NCI-H1930 (cell line): ENCODE measurements at regions not wholly inside any gene's neighbourhood (a gene's known extent, or its start where the extent isn't known, plus 50 kb on each side); places are given as distances from the start of the nearest gene placed in this dataset.
"Not testable (repeated sequence)": the region's sequence is repeated elsewhere in the genome, so short reads cannot be mapped to it uniquely, and the experiment has no call there.

Experiments
- DNase-seq, 2 experiments: peaks; one replicate each; lab custom pipeline; 2025; lab: John Stamatoyannopoulos, UW

- not testable (repeated sequence) for DNase-seq
These were observed 50.5 kb upstream of the MED13L start for GRCh38 chr12:116327992-116328391.

DNA sequence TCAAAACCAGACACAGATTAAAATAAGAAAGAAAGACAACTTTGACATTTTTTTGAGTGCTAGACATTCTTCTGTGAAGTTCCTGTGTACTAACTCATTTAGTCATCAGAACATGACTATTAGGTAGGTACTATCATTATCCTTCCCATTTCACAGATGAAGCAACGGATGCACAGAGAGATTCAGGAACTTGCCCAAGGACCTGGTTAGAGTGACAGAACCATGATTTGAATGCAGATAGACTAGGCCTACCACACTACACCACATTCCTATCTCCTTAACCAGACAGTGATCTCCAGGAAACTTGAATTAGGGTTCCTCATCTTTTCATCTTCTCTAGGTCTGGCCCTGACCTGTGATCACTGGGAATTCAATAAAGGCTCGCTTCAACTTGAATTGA lies 54.4 kb upstream of the MED13L start:
- no peak for DNase-seq

DNA sequence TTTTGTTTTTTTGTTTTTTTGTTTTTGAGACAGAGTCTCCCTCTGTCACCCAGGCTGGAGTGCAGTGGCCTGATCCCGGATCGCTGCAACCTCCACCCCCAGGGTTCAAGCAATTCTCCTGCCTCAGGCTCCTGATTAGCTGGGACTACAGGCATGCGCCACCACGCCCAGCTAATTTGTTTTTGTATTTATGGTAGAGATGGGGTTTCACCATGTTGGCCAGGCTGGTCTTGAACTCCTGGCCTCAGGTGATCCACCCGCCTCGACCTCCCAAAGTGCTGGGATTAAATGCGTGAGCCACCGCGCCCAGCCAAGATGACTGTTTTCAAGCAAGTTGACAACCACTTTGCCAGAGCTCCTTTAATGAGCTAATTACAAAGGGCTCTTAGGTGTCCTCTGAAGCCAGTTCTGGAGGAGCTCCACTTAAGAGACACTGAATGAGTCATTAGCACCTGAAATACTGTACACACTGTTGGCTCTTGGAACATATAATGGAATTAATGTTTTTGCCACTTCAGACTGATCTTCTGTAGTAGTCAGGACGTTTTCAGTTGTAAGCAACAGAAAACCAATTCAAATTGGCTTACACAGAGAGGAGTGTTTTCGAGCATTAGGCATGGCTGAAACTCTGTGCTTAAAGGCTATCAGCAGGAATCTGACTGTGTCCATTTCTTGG lies 55.4 kb upstream of the MED13L start:
- DNase-seq, result no peak

DNA sequence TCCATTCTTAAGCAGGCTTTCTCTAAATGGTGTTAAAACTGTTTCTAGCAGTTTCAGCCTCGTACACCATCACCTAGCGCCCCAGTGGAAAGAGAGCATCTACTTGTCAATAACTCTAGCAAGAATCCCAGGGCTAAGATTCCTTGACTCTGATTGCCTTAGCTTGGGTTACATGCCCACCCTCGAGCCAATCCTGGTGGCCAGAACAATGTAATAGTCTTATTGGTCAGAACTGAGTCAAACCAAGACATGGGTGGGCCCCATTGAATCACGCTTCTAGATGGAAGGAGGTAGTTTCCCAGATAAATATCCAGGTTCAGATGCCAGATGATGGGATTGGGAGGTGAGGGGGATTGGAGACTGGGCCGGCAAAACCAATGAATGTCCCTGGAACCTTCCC lies 55.9 kb upstream of the MED13L start:
- no peak for DNase-seq

DNA sequence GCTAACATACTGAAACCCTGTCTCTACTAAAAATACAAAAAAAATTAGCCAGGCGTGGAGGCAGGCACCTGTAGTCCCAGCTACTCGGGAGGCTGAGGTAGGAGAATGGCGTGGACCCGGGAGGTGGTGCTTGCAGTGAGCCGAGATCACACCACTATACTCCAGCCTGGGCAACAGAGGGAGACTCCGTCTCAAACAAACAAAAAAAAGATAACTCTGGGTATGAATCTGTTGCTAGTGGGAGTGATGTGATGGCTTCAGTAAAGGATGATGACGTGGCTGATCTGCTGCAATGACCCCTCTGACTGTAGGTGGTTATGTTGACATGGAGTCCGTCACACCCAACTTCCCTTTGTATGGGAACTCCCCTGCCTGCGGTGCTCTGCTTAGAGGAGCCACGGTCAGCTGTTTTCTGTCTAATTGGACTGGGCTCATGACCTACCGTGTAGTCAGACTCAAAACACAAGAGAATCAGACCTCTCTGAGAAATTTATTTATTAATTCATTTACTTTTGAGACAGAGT lies 59.1 kb upstream of the MED13L start:
- DNase-seq, result no peak

DNA sequence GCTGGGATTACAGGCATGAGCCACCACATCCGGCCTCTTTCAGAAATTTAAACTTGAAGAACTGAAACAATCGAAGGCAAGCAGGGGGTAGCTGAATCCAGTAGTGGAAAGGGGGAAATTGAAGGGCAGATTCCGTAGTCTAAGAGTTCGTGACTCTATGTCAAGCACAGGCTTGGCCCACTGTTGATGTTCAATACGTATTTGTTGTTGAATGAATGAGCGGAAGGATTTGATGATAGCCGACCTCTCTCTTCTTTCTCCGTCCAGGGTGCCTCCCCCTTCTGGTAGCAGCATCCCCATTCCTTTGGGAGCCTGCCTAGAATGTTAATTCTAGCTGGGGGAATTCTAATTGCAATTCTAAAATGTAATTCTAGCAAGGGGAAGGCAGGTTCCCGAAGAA lies 59.8 kb upstream of the MED13L start:
- no peak for DNase-seq

- DNase-seq, result no peak
These were observed 60.8 kb upstream of the MED13L start for GRCh38 chr12:116338064-116338846.

DNA sequence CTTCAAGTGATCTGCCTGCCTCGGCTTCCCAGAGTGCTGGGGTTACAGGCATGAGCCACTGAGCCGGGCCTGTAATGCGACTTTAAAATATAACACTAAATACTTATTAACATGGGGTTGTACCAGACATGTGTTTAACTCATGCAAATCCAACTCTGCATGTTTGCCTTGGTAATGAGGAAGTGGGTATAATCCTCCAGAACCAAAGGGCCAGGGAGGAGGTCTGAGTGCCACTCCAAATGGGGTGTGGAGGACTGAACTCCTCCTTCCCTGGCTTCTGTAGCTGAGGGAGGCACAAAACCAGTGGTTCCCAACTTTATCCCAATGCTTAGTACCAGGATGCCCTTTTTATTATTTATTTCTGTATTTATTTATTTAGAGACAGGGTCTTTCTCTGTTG lies 61.6 kb upstream of the MED13L start:
- DNase-seq, result no peak

- no peak for DNase-seq
These were observed 62.4 kb upstream of the MED13L start for GRCh38 chr12:116339800-116340371.

DNA sequence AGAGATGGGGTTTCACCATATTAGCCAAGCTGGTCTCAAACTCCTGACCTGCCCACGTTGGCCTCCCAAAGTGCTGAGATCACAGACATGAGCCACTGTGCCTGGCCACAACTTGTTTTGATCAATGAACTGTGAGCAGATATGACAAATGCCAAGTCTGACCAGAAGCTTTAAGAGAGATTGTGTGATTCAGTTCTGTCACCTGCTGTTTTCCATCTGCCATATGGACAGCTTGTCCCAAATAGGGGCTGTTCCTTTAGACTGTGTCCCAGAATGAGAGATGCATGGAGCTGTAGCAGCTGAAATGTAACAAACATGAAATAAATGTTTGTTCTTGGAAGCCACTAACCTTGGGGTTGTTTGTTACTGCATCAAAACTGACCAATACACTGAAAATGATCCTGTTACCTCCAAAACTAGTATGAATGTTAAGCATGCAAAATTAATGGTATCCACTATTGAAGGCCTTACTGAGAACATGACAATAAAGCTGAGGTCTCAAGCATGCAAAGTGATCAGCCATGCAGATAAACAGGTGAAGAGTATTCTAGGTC lies 65.9 kb upstream of the MED13L start:
- DNase-seq, result no peak

DNA sequence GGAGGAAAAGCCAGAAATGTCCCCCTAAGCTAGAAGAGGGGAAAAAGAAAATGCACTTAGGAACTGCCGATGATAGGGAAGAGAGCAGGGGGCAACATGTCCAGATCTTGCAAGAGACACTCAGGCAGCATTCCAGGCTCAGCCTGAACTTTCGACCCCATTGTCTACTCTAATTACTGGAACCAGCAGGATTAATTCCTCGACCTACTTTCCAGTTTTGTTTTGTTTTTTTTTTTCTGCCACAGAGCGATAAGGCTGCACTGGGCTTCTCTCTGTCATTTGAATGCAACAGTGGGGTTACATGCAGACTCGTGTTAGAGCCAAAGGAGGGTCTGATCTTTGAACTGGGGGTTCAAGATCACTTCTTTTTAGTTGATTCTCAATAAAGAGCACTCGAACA lies 68.7 kb upstream of the MED13L start:
- no peak for DNase-seq

DNA sequence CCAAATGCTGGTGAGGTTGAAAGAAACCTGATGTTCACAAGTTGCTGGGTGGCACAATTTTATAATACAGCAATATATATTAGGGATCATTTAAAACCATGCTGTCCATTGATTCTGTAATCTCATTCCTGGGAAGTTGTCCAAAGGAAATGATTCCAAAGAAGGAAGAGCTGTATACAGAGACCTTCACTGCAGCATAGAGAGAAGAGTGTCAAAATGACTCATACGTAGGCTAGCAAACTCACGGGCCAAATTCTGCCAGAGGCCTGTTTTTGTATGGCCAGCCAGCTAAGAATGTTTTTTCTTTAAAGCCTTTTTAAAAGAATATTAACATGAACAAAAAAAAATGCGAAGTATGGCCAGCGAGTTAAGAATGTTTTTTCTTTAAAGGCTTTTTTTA lies 69.2 kb upstream of the MED13L start:
- DNase-seq, result no peak

DNA sequence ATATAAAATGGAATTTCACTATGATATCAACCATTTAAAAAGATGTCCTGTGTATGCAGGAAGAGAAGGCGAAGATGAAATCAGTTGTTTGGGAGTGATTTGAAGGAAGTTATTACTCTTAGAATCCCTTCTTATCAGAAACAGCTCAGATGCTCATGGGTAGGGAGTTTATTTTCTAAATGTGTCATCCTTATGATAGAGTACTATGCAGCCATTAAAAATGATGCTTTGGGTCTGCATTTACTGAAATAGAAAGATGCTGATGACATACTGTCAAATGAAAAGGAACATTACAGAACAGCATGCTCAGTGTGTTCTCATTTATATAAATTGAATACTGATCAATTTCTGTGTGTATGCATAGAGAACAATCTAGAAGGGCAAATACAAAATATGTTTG lies 69.8 kb upstream of the MED13L start:
- no peak for DNase-seq

- DNase-seq, result no peak
These were observed 74.9 kb upstream of the MED13L start for GRCh38 chr12:116352315-116352835.

DNA sequence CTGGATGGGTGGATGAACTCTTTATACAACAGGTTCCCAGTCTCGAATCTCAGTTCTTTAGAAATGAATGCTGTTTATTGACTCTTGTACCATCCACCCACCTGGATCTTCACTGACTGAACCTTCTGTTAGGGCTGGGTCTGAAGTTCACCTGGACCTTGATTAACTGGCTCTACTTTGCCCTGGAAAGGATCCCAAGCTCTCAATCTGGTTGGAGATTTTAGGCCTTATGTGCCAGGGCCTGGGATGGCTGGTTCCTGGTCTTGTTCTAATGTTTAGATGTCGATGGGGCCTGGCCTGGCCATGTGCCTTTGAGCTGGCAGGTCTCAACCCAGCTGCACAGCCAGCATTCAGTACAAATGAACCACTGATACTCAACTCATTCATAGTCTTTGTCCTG lies 76.5 kb upstream of the MED13L start:
- no peak for DNase-seq

GRCh38 chr12:116354534-116354933 lies 77.0 kb upstream of the MED13L start:
- no peak for DNase-seq

DNA sequence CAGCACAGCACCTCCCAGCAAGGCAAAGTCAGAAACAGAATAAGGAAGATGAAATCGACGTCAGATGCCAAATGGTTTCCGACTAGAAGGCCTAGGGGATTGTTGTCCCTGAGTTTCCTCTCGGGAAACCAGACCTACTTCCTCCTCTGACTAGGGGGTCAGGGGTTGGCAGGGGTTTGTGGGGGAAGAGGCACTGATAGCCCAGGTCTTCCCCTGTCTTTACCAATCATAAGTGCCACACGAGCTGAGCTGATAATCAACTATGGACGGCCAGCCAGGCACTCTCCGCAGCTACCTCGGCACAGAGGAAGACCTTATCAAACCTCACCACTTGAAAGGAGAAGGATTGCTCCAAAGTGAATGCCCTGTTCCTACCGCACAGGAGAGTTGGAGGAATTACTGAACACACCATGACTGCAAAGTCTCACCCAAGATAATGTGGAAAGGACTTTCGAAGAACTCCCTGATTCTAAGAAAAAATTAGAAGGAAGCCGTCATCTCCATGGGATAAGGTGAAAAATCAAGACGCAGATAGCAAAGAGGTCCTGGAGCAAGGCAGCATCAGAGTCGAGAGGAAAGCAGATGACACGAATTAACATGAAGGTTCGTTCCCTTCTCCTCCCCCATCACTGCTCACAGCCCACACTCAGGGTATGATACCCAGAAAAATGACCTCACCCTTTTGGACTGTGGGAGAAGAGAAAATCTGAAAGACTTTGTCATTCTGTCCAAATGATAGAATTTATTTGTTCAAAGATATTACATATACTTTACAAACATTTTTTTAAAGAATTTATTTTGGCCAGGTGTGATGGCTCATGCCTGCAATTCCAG lies 77.7 kb upstream of the MED13L start:
- no peak for DNase-seq

DNA sequence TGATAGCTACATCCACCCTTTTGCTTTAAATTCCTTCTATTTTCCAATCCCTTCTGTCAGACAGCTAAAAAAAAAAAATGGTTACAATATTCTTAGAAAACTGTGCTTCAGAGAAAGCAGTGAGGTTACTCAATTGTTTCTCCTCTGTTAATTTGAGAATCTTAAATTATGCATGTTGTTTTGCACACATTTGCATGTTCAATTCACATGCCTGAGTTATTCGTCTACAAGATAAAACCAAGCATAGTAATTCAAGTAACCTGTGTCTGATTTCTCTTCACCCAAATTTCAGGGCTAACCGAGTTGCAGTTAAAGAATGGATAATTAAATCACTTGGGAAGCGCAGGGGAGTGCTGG lies 81.0 kb upstream of the MED13L start:
- DNase-seq, result no peak

GRCh38 chr12:116358893-116359761 lies 81.6 kb upstream of the MED13L start:
- peak; percentile 43 to 45 for DNase-seq

- DNase-seq, result no peak
These were observed 83.3 kb upstream of the MED13L start for GRCh38 chr12:116360579-116361413.
